ENCODE measurements at regions not wholly inside any gene's neighbourhood (a gene's known extent, or its start where the extent isn't known, plus 50 kb on each side); places are given as distances from the start of the nearest gene placed in this dataset.

GRCh38 chr6:50965495-50965894, 146.8 kb downstream of the TFAP2B start (continued):
- TF ChIP-seq FOXP4 (CRISPR knock-in tag; IDR thresholded peaks at IDR 0.05): no peak
- no peak for TF ChIP-seq NFYC (CRISPR knock-in tag; IDR thresholded peaks at IDR 0.05)
- TF ChIP-seq ZNF564 (CRISPR knock-in tag; IDR thresholded peaks at IDR 0.05): no peak
- no peak for TF ChIP-seq ZBTB21 (CRISPR knock-in tag; IDR thresholded peaks at IDR 0.05)
- TF ChIP-seq CSRNP2 (CRISPR knock-in tag; conservative IDR thresholded peaks at IDR 0.05; ENCODE audit: low read depth): no peak
- TF ChIP-seq ZNF275 (CRISPR knock-in tag; IDR thresholded peaks at IDR 0.05; ENCODE audit: borderline replicate concordance): no peak

- TF ChIP-seq ZNF782 (CRISPR knock-in tag; IDR thresholded peaks at IDR 0.05; ENCODE audit: borderline replicate concordance): no peak
- Histone ChIP-seq H3K4me3 (replicated peaks in 1 of 3; ENCODE audit: insufficient read depth in 1 of 3, low read depth in 2 of 3, low read length in 3 of 3) (no peak overlapping the region), H3K4me2 (ENCODE audit: low read depth, low read length) (no peak overlapping the region), H3K27ac (ENCODE audit: extremely low read length, insufficient read depth, low read length) (no peak overlapping the region), H3K36me3 (replicated peaks in 1 of 2; ENCODE audit: control insufficient read depth in 1 of 2, insufficient read depth in 2 of 2, low read length in 2 of 2) (no peaks in the 10 kb centered on the region), H3K79me2 (ENCODE audit: insufficient read depth, low read length) (no peaks in the 10 kb centered on the region), H3K27me3 (ENCODE audit: control insufficient read depth in 1 of 2, insufficient read depth in 2 of 2, low read length in 2 of 2) (no peaks in the 10 kb centered on the region), H4K20me1 (ENCODE audit: insufficient read depth, low read length) (no peaks in the 10 kb centered on the region), H3K9me3 (ENCODE audit: low read length) (no peaks in the 10 kb centered on the region), H3K4me1 (ENCODE audit: insufficient read depth, low read length) (no peaks in the 10 kb centered on the region), H3K9ac (ENCODE audit: insufficient read depth, low read depth, low read length) (no peak overlapping the region), H2AFZ (ENCODE audit: low read length) (no peak overlapping the region)
- BruUV-seq (replicated peaks): no TSS peak
- POLR2A ChIA-PET: no interaction called here
- DNase-seq (ENCODE audit: low spot score): no peak
- no peak for ATAC-seq
- 2% methylated on average over 1 of the region's 1 CpG for WGBS (ENCODE audit: low lambda C conversion rate)
- intact Hi-C loops (cut with micrococcal nuclease; ENCODE audit: unreplicated experiment): no loop called here
- CTCF ChIA-PET (ENCODE audit: low intra/inter-chr PET ratio, low total read pairs): no interaction called here
- no peak for FAIRE-seq
- in situ Hi-C loops (cut with HindIII; ENCODE audit: extremely low pct_ligation_motif_present, low pct_unique_long_range_greater_than_20kb): no loop called here
Observed at GRCh38 chr6:50966532-50966931, 147.9 kb downstream of the TFAP2B start.
